Breast epithelium (tissue), 3 donors: ENCODE measurements at regions not wholly inside any gene's neighbourhood (a gene's known extent, or its start where the extent isn't known, plus 50 kb on each side); places are given as distances from the start of the nearest gene placed in this dataset.

Source experiments
- CTCF ChIP-seq, 3 donors: fragments of 450-650 bp; IDR thresholded peaks; one replicate each; pipeline ENCODE4 v1.5.1; 2016 to 2017; ENCODE audit warnings: antibody characterized with exemption in 3 of 3, mild to moderate bottlenecking in 3 of 3, moderate library complexity in 3 of 3
- POLR2A ChIP-seq: fragments of 450-650 bp; IDR thresholded peaks from one replicate; pipeline ENCODE4 v1.6.1; 2016; ENCODE audit warnings: antibody characterized with exemption, mild to moderate bottlenecking, moderate library complexity
- POLR2AphosphoS5 ChIP-seq, 3 donors: sonication (generic); formaldehyde crosslinking; IDR thresholded peaks; one replicate each; pipeline ENCODE4 v1.6.1; 2017; ENCODE audit warnings: antibody characterized with exemption in 3 of 3

GRCh38 chrX:21167011-21167410 is 207.2 kb upstream of the CNKSR2 start:
- TF ChIP-seq POLR2AphosphoS5 (IDR thresholded peaks at IDR 0.05) (no peak), CTCF (IDR thresholded peaks at IDR 0.05) (no peak), POLR2A (no peak)
